Stimulated activated CD4-positive, alpha-beta T cell treated with anti-CD3 and anti-CD28 coated beads, Interleukin-15, amount 100 ng/mL, for 1 hour (primary cell): ENCODE measurements at regions not wholly inside any gene's neighbourhood (a gene's known extent, or its start where the extent isn't known, plus 50 kb on each side); places are given as distances from the start of the nearest gene placed in this dataset.

Experiments used
- DNase-seq, 2 donors: peaks; one replicate each; pipeline ENCODE4 v3.0.0-alpha.2; 2020; ENCODE audit warnings: low read depth in 1 of 2, low spot score in 1 of 2

GRCh38 chr4:110675426-110675825, 52.5 kb upstream of the PITX2 start:
- DNase-seq = no peak

DNA sequence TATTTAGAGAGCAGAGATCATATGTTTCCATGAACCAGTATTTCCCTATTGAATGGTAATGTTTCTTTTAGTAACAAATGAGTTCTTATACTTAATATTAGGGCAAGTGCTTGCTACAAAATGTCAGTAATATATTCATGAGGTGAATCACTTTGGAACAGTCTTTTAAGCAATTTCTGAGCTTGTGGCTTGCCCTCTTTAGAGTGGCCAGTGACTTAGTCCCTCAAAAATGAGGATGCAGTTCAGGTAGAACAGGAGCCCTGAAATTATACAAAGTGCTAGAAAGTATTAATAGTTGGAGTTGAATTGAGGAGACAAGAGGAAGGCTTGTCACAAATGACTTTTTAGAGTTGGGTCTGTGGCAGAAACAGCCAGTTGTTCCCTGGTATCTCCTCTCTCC, 53.4 kb upstream of the PITX2 start:
- DNase-seq = no peak

DNA sequence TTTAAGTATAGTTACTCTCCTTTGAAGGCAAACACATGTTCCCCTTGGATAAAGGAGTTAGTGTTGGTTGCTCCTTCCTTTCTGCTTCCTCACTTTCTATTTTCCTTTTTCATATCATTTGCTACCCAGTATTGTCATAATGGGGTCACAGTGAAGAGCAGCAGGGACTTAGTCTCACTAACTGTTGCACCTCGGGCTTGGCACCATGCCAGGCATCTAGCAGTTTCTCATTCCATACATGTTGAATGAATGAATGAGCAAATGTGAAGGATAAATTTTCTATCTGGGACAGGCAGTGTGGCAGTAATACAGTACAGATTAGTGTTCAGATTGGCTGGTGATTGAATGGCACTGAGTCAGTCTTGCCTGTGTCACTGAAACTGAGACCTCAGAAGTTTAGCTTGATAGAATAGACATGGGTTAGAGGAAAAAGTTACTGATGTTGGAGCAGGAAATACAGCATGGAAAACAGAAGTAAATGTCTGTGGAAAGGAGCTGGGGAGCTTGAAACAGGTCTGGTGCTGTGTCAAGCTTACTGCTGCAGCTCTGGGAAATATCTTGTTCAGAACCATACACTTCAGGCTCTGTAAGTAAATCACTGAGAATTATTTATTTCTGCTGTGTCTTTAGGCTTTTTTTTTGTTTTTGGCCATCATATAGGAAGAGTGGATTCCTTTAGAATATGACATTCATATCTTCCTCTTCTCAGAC, 55.8 kb upstream of the PITX2 start:
- DNase-seq = no peak

DNA sequence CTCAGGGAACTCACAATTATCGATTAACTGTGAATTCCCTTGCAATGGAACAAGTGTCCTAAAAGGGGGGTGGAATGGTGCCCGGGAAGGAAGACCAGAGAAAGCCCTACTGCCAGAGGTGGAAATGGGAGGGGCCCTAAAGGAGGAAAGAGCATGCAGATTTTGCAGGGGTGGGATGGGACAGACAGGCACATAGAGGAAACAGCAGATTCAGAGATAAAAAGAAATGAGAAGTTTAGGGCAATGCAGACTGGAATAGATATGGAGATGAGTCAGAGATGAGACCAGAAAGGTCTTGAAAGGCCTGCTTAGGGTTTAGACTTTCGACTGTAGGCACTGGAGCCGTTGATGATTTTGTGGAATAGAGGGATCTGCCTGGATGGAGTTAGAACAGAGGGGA, 57.4 kb upstream of the PITX2 start:
- DNase-seq = no peak

DNA sequence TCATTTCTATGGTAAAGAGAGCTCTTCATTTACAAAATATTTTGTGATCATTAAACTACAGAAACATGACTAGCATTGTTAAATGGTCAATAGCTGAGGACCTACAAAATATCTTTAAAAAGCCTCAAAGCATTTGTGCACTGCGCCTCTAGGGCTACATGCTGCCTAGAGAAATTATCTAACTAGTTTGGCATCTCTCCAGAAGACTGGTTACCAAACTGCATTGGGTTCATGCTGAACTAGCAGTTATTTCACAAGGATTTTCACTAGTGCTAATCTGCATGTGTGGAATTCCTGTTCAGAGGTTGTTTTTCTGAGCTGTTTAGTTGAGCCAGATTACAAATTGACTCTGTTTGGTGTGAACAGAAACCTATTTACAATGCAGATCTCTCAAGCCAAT, 58.5 kb upstream of the PITX2 start:
- DNase-seq = no peak

DNA sequence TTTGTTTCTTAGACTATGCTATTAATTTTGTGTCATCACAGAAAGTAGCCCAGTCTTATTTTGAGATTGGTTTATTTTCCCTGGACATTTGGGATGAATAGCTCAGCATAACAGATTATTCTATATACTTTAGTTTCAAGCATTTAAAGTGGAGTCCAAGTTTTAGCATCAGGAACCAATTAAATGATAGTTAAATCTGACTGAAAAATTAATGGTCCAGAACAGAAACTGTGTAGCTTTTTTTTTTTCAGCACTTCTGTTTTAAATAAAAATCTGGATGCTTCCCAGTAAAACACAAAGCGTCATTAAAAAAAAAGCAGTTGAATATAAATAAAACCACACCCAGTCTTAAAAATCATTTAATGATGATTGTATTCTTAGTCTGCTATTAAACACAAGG, 59.4 kb upstream of the PITX2 start:
- no peak for DNase-seq

- no peak for DNase-seq
These were observed 60.7 kb upstream of the PITX2 start for GRCh38 chr4:110683601-110684000.

DNA sequence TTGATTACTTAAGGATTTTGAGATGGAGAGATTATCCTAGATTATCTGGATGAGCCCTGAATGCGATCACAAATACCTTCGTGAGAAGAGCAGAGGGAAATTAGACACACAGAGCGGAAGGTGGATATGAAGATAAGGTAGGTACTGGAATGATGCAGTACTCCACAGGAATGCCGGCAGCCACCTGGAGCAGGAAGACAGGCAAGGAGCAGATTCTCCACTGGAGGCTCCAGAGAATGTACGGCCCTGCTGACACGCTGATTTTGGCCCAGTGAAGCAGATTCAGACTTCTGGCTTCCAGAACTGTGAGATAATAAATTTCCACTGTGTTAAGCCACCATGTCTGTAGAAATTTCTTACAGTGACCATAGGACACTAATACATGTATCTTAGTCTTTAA, 79.4 kb upstream of the PITX2 start:
- DNase-seq = no peak

GRCh38 chr4:110704748-110705439, 82.0 kb upstream of the PITX2 start:
- no peak for DNase-seq

GRCh38 chr4:110705440-110705782, 82.5 kb upstream of the PITX2 start:
- DNase-seq = no peak

DNA sequence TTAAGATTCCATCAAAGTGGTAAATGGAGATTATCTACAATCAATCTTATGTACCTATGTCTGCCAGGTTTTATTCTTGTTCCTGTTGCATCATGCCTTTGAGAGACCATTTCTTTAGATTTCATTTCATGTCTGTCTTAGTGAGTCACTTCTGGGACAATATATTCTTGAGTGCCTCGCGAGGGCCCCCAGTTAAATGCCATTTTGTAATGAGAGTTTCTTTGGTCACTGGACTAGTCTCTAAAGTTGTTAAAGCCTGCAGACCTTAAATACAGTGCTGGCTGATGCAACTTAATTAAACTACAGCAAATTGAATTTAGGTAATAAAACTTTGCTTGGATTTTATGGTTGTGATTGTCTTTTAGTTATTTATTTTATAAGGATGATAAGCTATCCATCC, 87.2 kb upstream of the PITX2 start:
- DNase-seq = no peak

DNA sequence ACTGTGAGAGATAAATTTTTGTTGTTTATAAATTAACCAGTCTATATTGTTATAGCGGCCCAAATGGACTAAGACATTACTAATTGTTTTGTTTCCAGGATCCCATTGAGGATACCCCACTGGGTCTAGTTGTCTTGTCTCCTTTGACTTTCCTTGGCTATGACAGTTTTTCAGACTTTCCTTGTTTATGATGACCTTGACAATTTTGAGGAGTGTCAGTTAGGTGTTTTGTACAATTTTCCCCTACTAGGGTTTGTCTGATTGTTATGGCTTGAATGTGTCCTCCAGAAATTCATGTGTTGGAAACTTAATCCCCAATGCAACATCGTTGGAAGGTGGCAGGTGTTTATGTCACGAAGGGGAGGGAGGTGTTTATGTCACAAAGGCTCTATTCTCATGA, 89.6 kb upstream of the PITX2 start:
- DNase-seq = no peak

GRCh38 chr4:110730318-110730717, 107.4 kb upstream of the PITX2 start:
- DNase-seq = no peak

GRCh38 chr4:110733901-110734300, 111.0 kb upstream of the PITX2 start:
- DNase-seq = no peak

DNA sequence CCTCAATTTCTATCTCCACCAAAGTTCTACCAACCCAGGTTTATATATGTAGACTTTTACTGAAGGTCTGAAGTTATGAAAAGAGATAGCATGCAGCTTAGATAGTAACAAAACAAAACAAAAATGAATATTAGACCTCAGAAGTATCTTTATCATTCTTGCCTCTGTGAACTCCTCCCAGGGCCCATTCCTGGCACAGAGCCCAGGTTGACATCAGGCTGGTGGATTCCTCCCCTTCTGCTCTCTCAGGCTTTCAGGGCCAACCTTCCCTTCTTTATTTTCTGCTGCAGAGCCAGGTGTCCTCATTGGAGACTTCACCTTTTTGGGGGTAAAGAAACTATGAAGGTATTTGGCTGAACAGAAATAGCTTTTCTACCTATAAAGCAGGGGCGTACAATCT, 112.8 kb upstream of the PITX2 start:
- no peak for DNase-seq

DNA sequence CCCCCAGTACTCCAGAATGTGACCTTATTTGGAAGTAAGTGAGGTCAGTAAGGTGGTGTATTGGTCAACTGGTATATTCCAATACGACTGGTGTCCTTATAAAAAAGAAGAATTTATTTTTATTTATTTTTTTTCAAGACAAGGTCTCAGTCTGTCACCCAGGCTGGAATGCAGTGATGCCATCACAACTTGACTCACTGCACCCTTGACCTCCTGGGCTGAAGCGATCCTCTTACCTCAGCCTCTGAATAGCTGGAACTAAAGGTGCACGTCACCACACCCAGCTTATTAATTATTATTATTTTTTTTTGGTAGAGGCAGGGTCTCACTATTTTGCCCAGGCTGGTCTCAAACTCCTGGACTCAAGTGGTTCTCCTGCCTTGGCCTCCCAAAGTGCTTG, 115.1 kb upstream of the PITX2 start:
- no peak for DNase-seq

- no peak for DNase-seq
These were observed 119.3 kb upstream of the PITX2 start for GRCh38 chr4:110742143-110742542.

DNA sequence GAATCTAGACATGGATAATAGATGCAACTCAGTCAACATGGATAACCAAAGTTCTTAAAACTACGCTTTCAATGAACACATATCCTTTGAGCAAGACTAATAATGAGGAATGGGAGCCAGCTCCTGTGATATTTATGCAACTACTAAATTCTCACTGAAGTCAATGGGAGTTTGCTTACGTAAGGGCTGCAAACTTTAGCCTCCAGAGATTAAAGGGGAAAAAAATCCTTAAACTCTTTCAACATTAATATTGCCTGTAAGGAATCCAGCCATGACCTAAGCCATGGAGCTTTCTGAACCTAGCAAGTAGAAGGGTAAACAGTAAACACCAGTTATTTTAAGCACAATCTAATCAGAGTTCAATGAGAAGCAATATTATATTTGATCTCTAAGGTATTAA, 125.2 kb upstream of the PITX2 start:
- no peak for DNase-seq

- no peak for DNase-seq
These were observed 128.3 kb upstream of the PITX2 start for GRCh38 chr4:110751183-110751582.

- DNase-seq = no peak
These were observed 129.1 kb upstream of the PITX2 start for GRCh38 chr4:110751986-110752385.

DNA sequence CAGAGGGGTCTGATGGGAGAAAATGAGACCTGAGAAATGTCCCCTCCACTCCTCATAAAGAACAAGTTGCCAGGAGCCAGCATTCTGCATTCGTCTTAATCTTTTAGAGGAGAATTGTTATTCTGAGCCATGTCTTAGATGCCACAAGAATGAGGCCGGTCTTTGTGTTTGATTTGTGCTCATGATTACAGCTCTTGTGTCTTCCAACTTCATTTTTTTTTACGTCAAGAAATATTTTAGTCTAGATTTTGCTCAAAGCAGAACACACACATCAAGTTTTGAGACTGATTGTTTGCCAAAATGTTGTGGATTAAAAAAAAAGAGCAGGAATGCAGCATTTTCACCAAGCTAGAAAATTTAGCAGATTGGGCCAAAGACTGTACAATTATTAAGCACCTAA, 130.6 kb upstream of the PITX2 start:
- no peak for DNase-seq

DNA sequence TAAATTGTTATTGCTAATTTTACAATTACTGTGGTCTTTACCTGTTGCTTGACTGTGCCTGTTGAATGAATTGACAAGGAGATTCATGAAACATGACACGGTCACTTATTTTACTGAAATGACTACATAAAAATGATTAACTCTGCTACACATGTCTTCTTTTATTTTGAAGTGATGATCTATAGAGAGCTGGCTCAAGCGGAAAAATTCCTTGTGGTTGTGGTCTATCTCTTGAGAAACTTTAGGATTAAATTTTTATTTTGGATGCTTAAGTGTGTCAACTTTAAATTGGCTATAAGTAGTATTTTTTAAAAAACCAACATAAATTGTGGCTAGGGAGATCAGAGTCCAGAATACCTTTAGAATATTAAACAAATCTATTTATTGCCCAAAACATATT, 131.8 kb upstream of the PITX2 start:
- DNase-seq = no peak

DNA sequence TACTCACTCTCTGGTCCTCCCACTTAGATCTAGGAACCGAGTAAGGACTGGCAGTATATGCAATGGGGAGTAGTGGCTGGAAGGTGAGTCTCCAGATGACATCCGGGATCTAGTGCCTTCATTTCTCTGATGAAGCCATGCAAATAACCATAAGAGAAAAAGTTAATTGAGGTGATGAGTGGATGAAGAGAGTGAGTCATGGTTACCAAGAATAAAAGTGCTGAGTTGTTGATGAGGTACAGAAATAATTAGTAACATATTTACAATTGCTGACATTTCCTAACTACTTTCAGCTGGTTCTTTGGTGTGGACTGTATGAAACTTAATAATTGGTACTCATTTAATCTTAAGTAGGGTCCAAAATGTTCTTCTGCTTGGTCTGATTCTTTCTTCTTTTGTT, 146.7 kb upstream of the PITX2 start:
- DNase-seq = no peak
